H1 (cell line): ENCODE measurements at regions not wholly inside any gene's neighbourhood (a gene's known extent, or its start where the extent isn't known, plus 50 kb on each side); places are given as distances from the start of the nearest gene placed in this dataset.
A peak's percentile ranks its signal among the peaks of the same experiment; 100 is the strongest.

ENCODE experiments used
- CTCF ChIA-PET: fragments of 300-600 bp; sonication (Branson Sonifier 250); formaldehyde crosslinking; loops from one replicate; lab custom pipeline; 2021; ENCODE audit not compliant: partially characterized antibody; lab: Charles Lee
- POLR2A ChIA-PET: fragments of 300-600 bp; sonication (Branson Sonifier 250); formaldehyde crosslinking; loops from one replicate; lab custom pipeline; 2021; ENCODE audit warnings: inconsistent platforms; ENCODE audit not compliant: partially characterized antibody; lab: Charles Lee
- DNase-seq, 2 experiments: peaks; one replicate each; pipeline versions ENCODE4 v3.0.0 to v3.0.0-alpha.2; 2010 to 2022; ENCODE audit warnings: low spot score in 2 of 2, low read depth in 1 of 2, mixed read lengths in 1 of 2
- FAIRE-seq: peaks from 2 replicates; lab custom pipeline; 2011; peaks lifted over from hg19 to GRCh38; lab: Jason Lieb, UNC
- H2AFZ ChIP-seq: 2 replicates; pipeline ENCODE4 v1.8.1; 2012; ENCODE audit warnings: low read length, inconsistent platforms
- H2AK5ac ChIP-seq: 2 replicates; pipeline ENCODE4 v1.6.1; 2013; ENCODE audit warnings: low read depth, low read length
- H2BK120ac ChIP-seq: replicated peaks from 2 replicates; pipeline ENCODE3; 2013; ENCODE audit warnings: low read depth, low read length, inconsistent platforms
- H2BK12ac ChIP-seq: 2 replicates; pipeline ENCODE4 v1.6.1; 2013; ENCODE audit warnings: low read depth, low read length
- H2BK15ac ChIP-seq: 2 replicates; pipeline ENCODE4 v1.6.1; 2013; ENCODE audit warnings: low read length
- H2BK20ac ChIP-seq: 2 replicates; pipeline ENCODE4 v1.6.1; 2013; ENCODE audit warnings: low read length
- H2BK5ac ChIP-seq: 2 replicates; pipeline ENCODE4 v1.6.1; 2013; ENCODE audit warnings: low read depth, low read length
- H3K14ac ChIP-seq: 2 replicates; pipeline ENCODE4 v1.6.1; 2013; ENCODE audit warnings: inconsistent platforms; ENCODE audit not compliant: insufficient read length
- H3K18ac ChIP-seq: 2 replicates; pipeline ENCODE4 v1.6.1; 2013; ENCODE audit warnings: low read length; ENCODE audit errors: extremely low read depth
- H3K23ac ChIP-seq: 2 replicates; pipeline ENCODE4 v1.6.1; 2013; ENCODE audit warnings: inconsistent platforms; ENCODE audit not compliant: insufficient read length
- H3K23me2 ChIP-seq: 2 replicates; pipeline ENCODE4 v1.6.1; 2013; ENCODE audit warnings: low read depth, low read length
- H3K27ac ChIP-seq: 2 replicates; pipeline ENCODE4 v1.6.1; 2011; ENCODE audit warnings: low read depth, low read length, inconsistent platforms
- H3K27me3 ChIP-seq, 4 experiments: replicated peaks in 1 of 4; 1 replicate in 1 of 4; 2 replicates in 3 of 4; pipeline versions ENCODE4 v1.6.1 to v1.8.1; 2011 to 2013; ENCODE audit warnings: low read length in 3 of 4, mild to moderate bottlenecking in 3 of 4, inconsistent platforms in 2 of 4, mixed read lengths in 2 of 4, moderate library complexity in 1 of 4; ENCODE audit not compliant: control insufficient read depth in 3 of 4, insufficient read depth in 3 of 4; ENCODE audit errors: extremely low read depth in 1 of 4
- H3K36me3 ChIP-seq, 4 experiments: 2 replicates each; pipeline versions ENCODE4 v1.6.1 to v1.8.1; 2011 to 2013; ENCODE audit warnings: mild to moderate bottlenecking in 4 of 4, low read length in 3 of 4, moderate library complexity in 2 of 4, control low read depth in 1 of 4, inconsistent platforms in 1 of 4; ENCODE audit not compliant: insufficient read depth in 4 of 4, control insufficient read depth in 2 of 4
- H3K4ac ChIP-seq: replicated peaks from 2 replicates; pipeline ENCODE3; 2013; ENCODE audit warnings: low read length, low read depth, mixed read lengths, inconsistent platforms; ENCODE audit not compliant: insufficient read length
- H3K4me1 ChIP-seq, 4 experiments: replicated peaks in 1 of 4; 1 replicate in 1 of 4; 2 replicates in 3 of 4; pipeline versions ENCODE4 v1.6.1 to v1.8.1; 2011 to 2013; ENCODE audit warnings: low read length in 3 of 4, inconsistent platforms in 2 of 4, mixed read lengths in 1 of 4; ENCODE audit not compliant: insufficient read depth in 4 of 4, control insufficient read depth in 3 of 4
- H3K4me2 ChIP-seq, 2 experiments: 2 replicates each; pipeline versions ENCODE4 v1.6.1 to v1.8.1; 2011 to 2013; ENCODE audit warnings: low read depth in 2 of 2, low read length in 2 of 2, control low read depth in 1 of 2, inconsistent platforms in 1 of 2, mild to moderate bottlenecking in 1 of 2; ENCODE audit not compliant: insufficient read depth in 1 of 2
- H3K4me3 ChIP-seq, 4 experiments: fragments of 200-600, 300-600 bp in 1 of 4; sonication (generic), shearing (Covaris generic), sonication (Bioruptor Twin) in 1 of 4; 2 replicates each; pipeline versions ENCODE4 v1.5.1 to v1.8.1; 2011 to 2016; ENCODE audit warnings: low read length in 4 of 4, low read depth in 3 of 4, control low read depth in 2 of 4, inconsistent platforms in 2 of 4, mild to moderate bottlenecking in 2 of 4, mixed read lengths in 1 of 4, moderate library complexity in 1 of 4; ENCODE audit not compliant: insufficient read depth in 2 of 4; ENCODE audit errors: extremely low read depth in 1 of 4
- H3K56ac ChIP-seq: replicated peaks from 2 replicates; pipeline ENCODE3; 2013; ENCODE audit warnings: low read depth, mild to moderate bottlenecking, mixed read lengths, low read length, inconsistent platforms; ENCODE audit not compliant: insufficient read length
- H3K79me1 ChIP-seq: 2 replicates; pipeline ENCODE4 v1.6.1; 2013; ENCODE audit warnings: low read depth, low read length, control low read depth
- H3K79me2 ChIP-seq, 2 experiments: 2 replicates each; pipeline versions ENCODE4 v1.6.1 to v1.8.1; 2012 to 2013; ENCODE audit warnings: low read length in 2 of 2, mild to moderate bottlenecking in 2 of 2, inconsistent platforms in 1 of 2; ENCODE audit not compliant: insufficient read depth in 2 of 2, control insufficient read depth in 1 of 2
- H3K9ac ChIP-seq, 4 experiments: replicated peaks in 1 of 4; 1 replicate in 1 of 4; 2 replicates in 3 of 4; pipeline versions ENCODE4 v1.6.1 to v1.8.1; 2011 to 2013; ENCODE audit warnings: low read depth in 3 of 4, low read length in 3 of 4, control low read depth in 2 of 4, mild to moderate bottlenecking in 2 of 4, moderate library complexity in 2 of 4, inconsistent platforms in 1 of 4; ENCODE audit errors: extremely low read depth in 1 of 4
- H3K9me3 ChIP-seq, 2 experiments: 2 replicates each; pipeline versions ENCODE4 v1.6.1 to v1.8.1; 2012 to 2013; ENCODE audit warnings: mild to moderate bottlenecking in 2 of 2, moderate library complexity in 2 of 2, control low read depth in 1 of 2, inconsistent platforms in 1 of 2, low read depth in 1 of 2, low read length in 1 of 2, mixed read lengths in 1 of 2; ENCODE audit not compliant: insufficient read depth in 2 of 2
- H4K20me1 ChIP-seq, 2 experiments: replicated peaks in 1 of 2; 2 replicates each; pipeline versions ENCODE3 to v1.8.1; 2011 to 2013; ENCODE audit warnings: inconsistent platforms in 2 of 2, low read length in 2 of 2, mild to moderate bottlenecking in 1 of 2; ENCODE audit not compliant: insufficient read depth in 2 of 2, control insufficient read depth in 1 of 2
- H4K5ac ChIP-seq: 2 replicates; pipeline ENCODE4 v1.6.1; 2013; ENCODE audit warnings: low read length, low read depth, mixed read lengths, inconsistent platforms; ENCODE audit not compliant: insufficient read length
- H4K8ac ChIP-seq: 2 replicates; pipeline ENCODE4 v1.8.0; 2013; ENCODE audit warnings: mild to moderate bottlenecking, moderate library complexity, low read length, inconsistent platforms; ENCODE audit not compliant: insufficient read depth; ENCODE audit errors: extremely low read depth
- H4K91ac ChIP-seq: replicated peaks from 2 replicates; pipeline ENCODE3; 2013; ENCODE audit warnings: low read length, mixed read lengths, inconsistent platforms; ENCODE audit not compliant: insufficient read length
- RAD21 ChIP-seq, 2 experiments: IDR thresholded peaks in 1 of 2; conservative IDR thresholded peaks in 1 of 2; 2 replicates each; pipeline ENCODE4 v1.6.1; 2011; ENCODE audit warnings: low read depth in 2 of 2, low read length in 2 of 2, improper control_type of control experiment in 1 of 2, inconsistent platforms in 1 of 2, mild to moderate bottlenecking in 1 of 2, moderate library complexity in 1 of 2
- SIRT6 ChIP-seq: IDR thresholded peaks from one replicate; pipeline ENCODE4 v1.7.1; 2012; ENCODE audit warnings: low read length, inconsistent platforms
- WGBS, 2 experiments: shearing (Covaris generic) in 1 of 2; methylation state at CpG; one replicate each; pipeline versions ENCODE4 v1.1.6 to v1.1.7; 2013 to 2015; ENCODE audit warnings: low lambda C conversion rate in 2 of 2, mixed read lengths in 2 of 2, inconsistent platforms in 1 of 2, low coverage in 1 of 2, missing lambda C conversion rate in 1 of 2; ENCODE audit not compliant: insufficient replicate concordance in 2 of 2, insufficient coverage in 1 of 2, insufficient read length in 1 of 2; ENCODE audit errors: extremely low coverage in 1 of 2, missing lambda C conversion rate in 1 of 2; 5-methylcytosine and 5-hydroxymethylcytosine counted together

GRCh38 chr2:239516286-239516953, 115.6 kb upstream of the HDAC4 start:
- no peaks in the 10 kb centered on the region for H3K79me1 ChIP-seq
- H3K18ac ChIP-seq: no peak overlapping the region
- H3K9me3 ChIP-seq: no peaks in the 10 kb centered on the region
- H2BK12ac ChIP-seq: no peak overlapping the region
- no peak overlapping the region for H2AFZ ChIP-seq
- H3K79me2 ChIP-seq: no peaks in the 10 kb centered on the region
- H3K36me3 ChIP-seq: no peaks in the 10 kb centered on the region
- ChIA-PET POLR2A (no interaction called here), CTCF (no interaction called here)
- no peak overlapping the region for H3K14ac ChIP-seq
- no peak overlapping the region for H3K56ac ChIP-seq
- WGBS, 2 experiments: 68% methylated on average over 9 of the region's 13 CpGs; no CpG with 5 or more reads in 1 of the 2 experiments
- H3K23me2 ChIP-seq: no peaks in the 10 kb centered on the region
- H4K91ac ChIP-seq: no peak overlapping the region
- H3K23ac ChIP-seq: no peak overlapping the region
- H2BK5ac ChIP-seq: no peak overlapping the region
- TF ChIP-seq RAD21 (IDR thresholded peaks at IDR 0.05 in 1 of 2, conservative IDR thresholded peaks at IDR 0.05 in 1 of 2; ENCODE audit: low read depth in 2 of 2, low read length in 2 of 2) (no peak), SIRT6 (no peak)
- TF ChIP-seq, all 59 proteins: peak for 0
- H3K4me3 ChIP-seq: no peak overlapping the region
- H2BK120ac ChIP-seq: no peak overlapping the region
- no peak overlapping the region for H2AK5ac ChIP-seq
- no peak overlapping the region for H2BK15ac ChIP-seq
- FAIRE-seq: no peak
- H4K20me1 ChIP-seq: peaks cover 0 to 1% of the 10 kb centered on the region in 2 experiments
- H3K4me1 ChIP-seq: peaks cover 0 to 5% (median 2%) of the 10 kb centered on the region in 4 experiments; a peak in 4 of 7 replicates
- peak overlapping the region; percentile 35; the same call in 1 of the 2 replicates for H4K8ac ChIP-seq
- no peak for DNase-seq
- no peak overlapping the region for H3K27ac ChIP-seq
- H3K4ac ChIP-seq: no peak overlapping the region
- no peak overlapping the region for H4K5ac ChIP-seq
- no peak overlapping the region for H2BK20ac ChIP-seq
- no peak overlapping the region for H3K9ac ChIP-seq
- H3K4me2 ChIP-seq: no peak overlapping the region
- no peaks in the 10 kb centered on the region for H3K27me3 ChIP-seq
